GM23248 (cell line): ENCODE measurements at regions not wholly inside any gene's neighbourhood (a gene's known extent, or its start where the extent isn't known, plus 50 kb on each side); places are given as distances from the start of the nearest gene placed in this dataset.

Experiments
- EZH2 ChIP-seq: fragments of 200-600 bp; sonication (generic); IDR thresholded peaks from 2 replicates; pipeline ENCODE4 v1.6.1; 2018; ENCODE audit warnings: antibody characterized with exemption, mild to moderate bottlenecking; ENCODE audit not compliant: insufficient read depth, poor library complexity, severe bottlenecking
- EZH2phosphoT487 ChIP-seq: fragments of 200-600 bp; sonication (generic); IDR thresholded peaks from 2 replicates; pipeline ENCODE4 v1.6.1; 2018; ENCODE audit warnings: antibody characterized with exemption, moderate library complexity, mild to moderate bottlenecking, low read depth; ENCODE audit not compliant: insufficient read depth

DNA sequence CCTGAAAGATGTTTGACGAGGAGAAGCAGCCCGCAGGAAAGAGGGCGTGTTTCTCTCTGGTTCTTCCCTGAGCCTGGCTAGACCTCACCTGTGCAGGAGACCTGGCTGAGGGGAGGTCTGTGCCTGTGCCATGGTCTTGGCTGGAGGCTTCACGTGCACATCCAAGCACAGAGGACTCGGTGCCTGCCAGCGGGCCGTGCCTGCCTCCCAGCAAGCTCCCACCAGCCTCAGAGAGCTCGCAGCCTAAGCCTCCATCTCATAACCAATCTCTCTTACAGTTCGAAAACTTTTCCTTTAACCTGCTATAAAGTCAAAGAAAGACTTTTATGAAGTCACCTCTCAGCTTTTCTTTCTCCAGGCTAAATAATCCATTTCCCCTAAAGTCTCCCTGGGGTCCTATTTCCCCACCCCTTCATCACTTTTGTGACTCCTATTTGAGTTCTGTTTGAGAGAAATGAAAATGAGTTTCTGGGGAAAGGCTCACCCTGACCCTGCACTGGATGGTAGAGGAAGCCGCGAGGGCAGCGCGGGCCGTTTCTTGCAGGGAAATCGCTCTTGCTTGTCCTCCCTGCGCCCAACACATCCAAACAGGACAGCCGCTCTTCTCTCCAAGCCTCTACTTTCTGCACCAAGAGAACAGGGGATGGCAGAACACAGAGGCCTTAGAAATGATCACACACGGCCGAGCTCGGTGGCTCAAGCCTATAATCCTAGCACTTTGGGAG is 521.0 kb downstream of the SOX11 start:
- no peak for TF ChIP-seq EZH2
- no peak for TF ChIP-seq EZH2phosphoT487
